ENCODE measurements at regions not wholly inside any gene's neighbourhood (a gene's known extent, or its start where the extent isn't known, plus 50 kb on each side); places are given as distances from the start of the nearest gene placed in this dataset.

DNA sequence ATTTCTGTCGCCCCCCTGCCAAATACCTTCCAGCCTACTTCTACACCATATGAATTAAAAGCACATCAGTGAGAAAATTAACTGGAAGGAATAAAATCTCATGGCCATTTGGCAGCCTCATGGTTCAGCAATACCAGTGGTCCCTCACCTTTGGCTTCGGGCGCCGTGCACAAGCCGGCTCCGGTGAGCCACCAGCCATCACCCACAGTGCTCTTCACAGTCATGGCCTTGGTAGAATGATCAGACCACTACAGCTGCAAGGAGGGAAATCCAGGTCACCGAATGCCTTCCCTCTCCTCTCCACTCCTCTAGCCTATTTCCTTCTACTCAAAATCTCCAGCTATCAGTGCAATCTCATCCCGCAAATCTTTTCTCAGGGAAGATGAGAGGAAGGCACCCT is 239.1 kb downstream of the C1D start:
- Histone ChIP-seq H2AFZ (ENCODE audit: control insufficient read depth, low read depth, low read length) (no peak overlapping the region), H3K9ac (ENCODE audit: control insufficient read depth, insufficient read depth, low read length) (no peak overlapping the region), H3K9me3 (replicated peaks; ENCODE audit: control insufficient read depth, insufficient read depth, low read length) (no peaks in the 10 kb centered on the region), H3K27ac (ENCODE audit: control insufficient read depth, insufficient read depth) (no peak overlapping the region), H3K36me3 (ENCODE audit: control insufficient read depth in 2 of 2, insufficient read depth in 2 of 2, low read length in 1 of 2) (no peaks in the 10 kb centered on the region), H3K27me3 (replicated peaks in 1 of 2; ENCODE audit: control insufficient read depth in 2 of 2, insufficient read depth in 2 of 2, low read length in 1 of 2) (no peaks in the 10 kb centered on the region; a peak in 1 of 4 replicates), H3K4me3 (no peak overlapping the region), H3K79me2 (ENCODE audit: control insufficient read depth, insufficient read depth, low read length) (no peaks in the 10 kb centered on the region), H3K4me2 (ENCODE audit: control insufficient read depth, insufficient read depth) (no peak overlapping the region), H4K20me1 (ENCODE audit: control insufficient read depth, insufficient read depth) (no peaks in the 10 kb centered on the region), H3K4me1 (ENCODE audit: control insufficient read depth, insufficient read depth, low read length) (no peaks in the 10 kb centered on the region)
- ChIA-PET POLR2A (interaction anchor here (1.0 kb wide), 1 partner anchor 188 kb away, joined by 3 read pairs; no protein-coding TSS in a partner anchor), RAD21 (ENCODE audit: unreplicated experiment) (no interaction called here), SMC1A (ENCODE audit: uncharacterized antibody, unreplicated experiment) (no interaction called here), CTCF (interaction anchor here (1.6 kb wide), 1 partner anchor 11 kb away, joined by 3 read pairs; no protein-coding TSS in a partner anchor)
- in situ Hi-C loops (cut with MboI) (no loop called here), intact Hi-C loops (cut with micrococcal nuclease; ENCODE audit: unreplicated experiment) (no loop called here)
- 45% methylated on average over 8 of the region's 8 CpGs for WGBS (ENCODE audit: insufficient coverage, insufficient replicate concordance, low lambda C conversion rate, missing lambda C conversion rate)
- BruUV-seq (replicated peaks), result no TSS peak
- no peak for FAIRE-seq
- ATAC-seq, result no peak
- DNase-seq (ENCODE audit: low read depth, low spot score), result no peak
- TF ChIP-seq GABPA (IDR thresholded peaks at IDR 0.05; ENCODE audit: low read depth) (no peak), JUNB (IDR thresholded peaks at IDR 0.05) (no peak), KLF5 (IDR thresholded peaks at IDR 0.05; ENCODE audit: partially characterized antibody) (no peak), TCF7 (IDR thresholded peaks at IDR 0.05; ENCODE audit: borderline replicate concordance) (no peak), RBBP5 (conservative IDR thresholded peaks at IDR 0.05) (no peak), NR2F1 (conservative IDR thresholded peaks at IDR 0.05) (no peak), CBX3 (IDR thresholded peaks at IDR 0.05; ENCODE audit: borderline replicate concordance, low read depth) (no peak)
- TF ChIP-seq, protein P1, sequence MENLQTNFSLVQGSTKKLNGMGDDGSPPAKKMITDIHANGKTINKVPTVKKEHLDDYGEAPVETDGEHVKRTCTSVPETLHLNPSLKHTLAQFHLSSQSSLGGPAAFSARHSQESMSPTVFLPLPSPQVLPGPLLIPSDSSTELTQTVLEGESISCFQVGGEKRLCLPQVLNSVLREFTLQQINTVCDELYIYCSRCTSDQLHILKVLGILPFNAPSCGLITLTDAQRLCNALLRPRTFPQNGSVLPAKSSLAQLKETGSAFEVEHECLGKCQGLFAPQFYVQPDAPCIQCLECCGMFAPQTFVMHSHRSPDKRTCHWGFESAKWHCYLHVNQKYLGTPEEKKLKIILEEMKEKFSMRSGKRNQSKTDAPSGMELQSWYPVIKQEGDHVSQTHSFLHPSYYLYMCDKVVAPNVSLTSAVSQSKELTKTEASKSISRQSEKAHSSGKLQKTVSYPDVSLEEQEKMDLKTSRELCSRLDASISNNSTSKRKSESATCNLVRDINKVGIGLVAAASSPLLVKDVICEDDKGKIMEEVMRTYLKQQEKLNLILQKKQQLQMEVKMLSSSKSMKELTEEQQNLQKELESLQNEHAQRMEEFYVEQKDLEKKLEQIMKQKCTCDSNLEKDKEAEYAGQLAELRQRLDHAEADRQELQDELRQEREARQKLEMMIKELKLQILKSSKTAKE (IDR thresholded peaks at IDR 0.05; ENCODE audit: low read depth, poor library complexity, severe bottlenecking), result no peak
- TF ChIP-seq, protein P2, sequence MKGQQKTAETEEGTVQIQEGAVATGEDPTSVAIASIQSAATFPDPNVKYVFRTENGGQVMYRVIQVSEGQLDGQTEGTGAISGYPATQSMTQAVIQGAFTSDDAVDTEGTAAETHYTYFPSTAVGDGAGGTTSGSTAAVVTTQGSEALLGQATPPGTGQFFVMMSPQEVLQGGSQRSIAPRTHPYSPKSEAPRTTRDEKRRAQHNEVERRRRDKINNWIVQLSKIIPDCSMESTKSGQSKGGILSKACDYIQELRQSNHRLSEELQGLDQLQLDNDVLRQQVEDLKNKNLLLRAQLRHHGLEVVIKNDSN (IDR thresholded peaks at IDR 0.05; ENCODE audit: borderline replicate concordance, extremely low read length, insufficient read depth, low read depth, low read length), result no peak
- TF ChIP-seq, protein P3, sequence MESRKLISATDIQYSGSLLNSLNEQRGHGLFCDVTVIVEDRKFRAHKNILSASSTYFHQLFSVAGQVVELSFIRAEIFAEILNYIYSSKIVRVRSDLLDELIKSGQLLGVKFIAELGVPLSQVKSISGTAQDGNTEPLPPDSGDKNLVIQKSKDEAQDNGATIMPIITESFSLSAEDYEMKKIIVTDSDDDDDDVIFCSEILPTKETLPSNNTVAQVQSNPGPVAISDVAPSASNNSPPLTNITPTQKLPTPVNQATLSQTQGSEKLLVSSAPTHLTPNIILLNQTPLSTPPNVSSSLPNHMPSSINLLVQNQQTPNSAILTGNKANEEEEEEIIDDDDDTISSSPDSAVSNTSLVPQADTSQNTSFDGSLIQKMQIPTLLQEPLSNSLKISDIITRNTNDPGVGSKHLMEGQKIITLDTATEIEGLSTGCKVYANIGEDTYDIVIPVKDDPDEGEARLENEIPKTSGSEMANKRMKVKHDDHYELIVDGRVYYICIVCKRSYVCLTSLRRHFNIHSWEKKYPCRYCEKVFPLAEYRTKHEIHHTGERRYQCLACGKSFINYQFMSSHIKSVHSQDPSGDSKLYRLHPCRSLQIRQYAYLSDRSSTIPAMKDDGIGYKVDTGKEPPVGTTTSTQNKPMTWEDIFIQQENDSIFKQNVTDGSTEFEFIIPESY (IDR thresholded peaks at IDR 0.05), result no peak

Measured in GM12878 (cell line).